ENCODE measurements at regions not wholly inside any gene's neighbourhood (a gene's known extent, or its start where the extent isn't known, plus 50 kb on each side); places are given as distances from the start of the nearest gene placed in this dataset.

DNA sequence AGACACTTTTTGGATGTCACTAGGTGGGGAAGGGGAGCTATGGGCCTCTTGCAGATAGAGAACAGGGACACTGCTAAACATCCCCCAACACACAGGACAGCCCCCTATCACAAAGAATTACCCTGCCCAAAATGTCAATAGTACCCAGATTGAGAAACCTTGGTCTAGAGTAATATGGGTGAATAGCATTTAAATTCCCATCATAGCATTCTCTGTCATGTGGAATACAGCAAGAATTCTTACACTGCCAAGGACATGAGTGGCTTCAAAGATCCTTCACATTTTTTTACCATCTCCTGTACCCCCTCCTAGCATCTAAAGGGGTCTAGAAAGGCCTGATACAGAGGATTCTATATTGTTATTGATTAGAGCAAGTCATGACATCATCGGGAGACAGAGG, 83.1 kb upstream of the SSTR4 start:
- TF ChIP-seq, protein P1, sequence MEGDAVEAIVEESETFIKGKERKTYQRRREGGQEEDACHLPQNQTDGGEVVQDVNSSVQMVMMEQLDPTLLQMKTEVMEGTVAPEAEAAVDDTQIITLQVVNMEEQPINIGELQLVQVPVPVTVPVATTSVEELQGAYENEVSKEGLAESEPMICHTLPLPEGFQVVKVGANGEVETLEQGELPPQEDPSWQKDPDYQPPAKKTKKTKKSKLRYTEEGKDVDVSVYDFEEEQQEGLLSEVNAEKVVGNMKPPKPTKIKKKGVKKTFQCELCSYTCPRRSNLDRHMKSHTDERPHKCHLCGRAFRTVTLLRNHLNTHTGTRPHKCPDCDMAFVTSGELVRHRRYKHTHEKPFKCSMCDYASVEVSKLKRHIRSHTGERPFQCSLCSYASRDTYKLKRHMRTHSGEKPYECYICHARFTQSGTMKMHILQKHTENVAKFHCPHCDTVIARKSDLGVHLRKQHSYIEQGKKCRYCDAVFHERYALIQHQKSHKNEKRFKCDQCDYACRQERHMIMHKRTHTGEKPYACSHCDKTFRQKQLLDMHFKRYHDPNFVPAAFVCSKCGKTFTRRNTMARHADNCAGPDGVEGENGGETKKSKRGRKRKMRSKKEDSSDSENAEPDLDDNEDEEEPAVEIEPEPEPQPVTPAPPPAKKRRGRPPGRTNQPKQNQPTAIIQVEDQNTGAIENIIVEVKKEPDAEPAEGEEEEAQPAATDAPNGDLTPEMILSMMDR (IDR thresholded peaks at IDR 0.05): no peak
- no peak for TF ChIP-seq EZH2 (IDR thresholded peaks at IDR 0.05)
